Stimulated activated naive CD8-positive, alpha-beta T cell treated with anti-CD3 and anti-CD28 coated beads, Interleukin-15, amount 100 ng/mL, for 72 hours (primary cell): ENCODE measurements at regions not wholly inside any gene's neighbourhood (a gene's known extent, or its start where the extent isn't known, plus 50 kb on each side); places are given as distances from the start of the nearest gene placed in this dataset.

ENCODE experiments used
- ATAC-seq: fragments of 150-1000 bp; cut with Tn5 transposase; 2 replicates; pipeline ENCODE4 v1.10.0; 2021; ENCODE audit warnings: mild to moderate bottlenecking, moderate library complexity
- DNase-seq, 2 donors: peaks; one replicate each; pipeline ENCODE4 v3.0.0; 2021 to 2022
- H3K27ac Mint-ChIP-seq, 2 donors: one replicate each; pipeline ENCODE4 v1.8.0; 2022; ENCODE audit warnings: mild to moderate bottlenecking in 2 of 2, mixed read lengths in 2 of 2, moderate library complexity in 2 of 2
- H3K27me3 Mint-ChIP-seq: one replicate; pipeline ENCODE4 v1.8.0; 2022; ENCODE audit warnings: mixed read lengths
- H3K4me1 Mint-ChIP-seq: one replicate; pipeline ENCODE4 v1.8.0; 2022; ENCODE audit warnings: mild to moderate bottlenecking, mixed read lengths
- H3K4me3 Mint-ChIP-seq, 2 donors: one replicate each; pipeline ENCODE4 v1.8.0; 2022; ENCODE audit warnings: mild to moderate bottlenecking in 2 of 2, mixed read lengths in 2 of 2, moderate library complexity in 1 of 2
- H3K9me3 Mint-ChIP-seq, 2 donors: one replicate each; pipeline ENCODE4 v1.8.0; 2022; ENCODE audit warnings: mixed read lengths in 2 of 2

DNA sequence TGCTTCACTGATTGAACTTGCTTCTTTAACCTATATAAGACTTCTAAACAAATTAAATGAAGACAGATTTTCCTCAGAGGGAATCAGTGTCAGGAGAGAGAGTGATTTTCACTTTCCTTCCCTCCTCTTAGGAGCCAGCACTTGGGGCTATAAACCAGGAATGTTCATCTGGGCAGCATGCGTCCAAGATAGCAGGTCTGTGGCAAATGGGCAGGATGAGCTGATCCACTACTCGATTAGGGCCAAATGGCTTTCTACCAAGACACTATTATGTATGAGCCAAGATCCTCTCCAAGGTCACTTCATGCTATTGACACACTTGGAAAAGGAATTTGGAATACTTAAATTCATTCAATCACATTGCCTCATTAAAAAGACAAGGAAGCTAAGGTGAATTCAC is 203.9 kb upstream of the GRID2 start:
- no peaks in the 10 kb centered on the region for H3K4me1 Mint-ChIP-seq
- no peak overlapping the region for H3K4me3 Mint-ChIP-seq
- no peak overlapping the region for H3K27ac Mint-ChIP-seq
- no peak for ATAC-seq
- no peaks in the 10 kb centered on the region for H3K27me3 Mint-ChIP-seq
- peaks cover 0 to 14% of the 10 kb centered on the region in 2 donors for H3K9me3 Mint-ChIP-seq
- no peak for DNase-seq

DNA sequence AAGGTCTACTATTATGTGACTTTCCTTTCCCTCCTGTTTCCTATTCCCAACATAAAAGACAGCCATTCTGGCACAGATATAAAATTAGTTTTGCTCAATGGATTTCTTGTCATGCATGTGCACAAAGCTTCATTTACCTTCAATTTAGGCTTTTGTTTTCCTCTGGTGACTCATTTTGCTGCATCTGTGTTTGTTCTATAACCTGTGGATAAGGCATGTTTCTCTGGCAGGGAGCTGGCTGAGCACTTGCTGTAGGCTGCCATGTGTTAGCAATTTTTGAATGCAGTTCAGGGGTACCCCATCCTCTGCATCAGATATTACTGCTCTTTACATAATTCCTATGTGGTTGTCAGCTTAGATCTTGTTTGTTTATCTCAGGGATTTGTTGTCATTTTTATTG is 202.8 kb upstream of the GRID2 start:
- Mint-ChIP-seq H3K4me3 (no peak overlapping the region), H3K4me1 (no peaks in the 10 kb centered on the region), H3K9me3 (peaks cover 0 to 12% of the 10 kb centered on the region in 2 donors), H3K27ac (no peak overlapping the region), H3K27me3 (no peaks in the 10 kb centered on the region)
- no peak for ATAC-seq
- DNase-seq = no peak

DNA sequence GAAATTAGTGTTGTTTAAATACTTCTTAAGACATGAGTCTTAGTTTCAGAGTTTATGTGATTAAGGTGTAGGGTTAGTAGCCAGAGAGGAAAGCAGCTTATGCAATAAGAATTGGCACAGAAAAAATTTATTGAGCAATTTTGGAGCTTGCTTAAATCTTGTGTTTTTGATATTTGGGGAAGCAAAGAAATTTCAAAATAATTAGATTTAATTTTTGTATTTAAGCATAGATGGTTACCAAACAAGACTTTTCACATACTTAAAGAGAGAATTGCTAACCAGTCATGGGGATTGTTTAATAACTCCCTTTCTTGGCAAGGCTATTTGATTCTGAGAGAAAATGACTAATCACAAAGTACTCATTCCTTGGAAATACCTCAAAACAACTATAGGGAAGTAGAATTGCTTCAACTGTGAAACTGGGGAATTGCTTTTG is 202.0 kb upstream of the GRID2 start:
- ATAC-seq (no peak), DNase-seq (no peak)
- Mint-ChIP-seq H3K4me3 (no peak overlapping the region), H3K27ac (no peak overlapping the region), H3K9me3 (peaks cover 0 to 12% of the 10 kb centered on the region in 2 donors), H3K27me3 (no peaks in the 10 kb centered on the region), H3K4me1 (no peaks in the 10 kb centered on the region)

DNA sequence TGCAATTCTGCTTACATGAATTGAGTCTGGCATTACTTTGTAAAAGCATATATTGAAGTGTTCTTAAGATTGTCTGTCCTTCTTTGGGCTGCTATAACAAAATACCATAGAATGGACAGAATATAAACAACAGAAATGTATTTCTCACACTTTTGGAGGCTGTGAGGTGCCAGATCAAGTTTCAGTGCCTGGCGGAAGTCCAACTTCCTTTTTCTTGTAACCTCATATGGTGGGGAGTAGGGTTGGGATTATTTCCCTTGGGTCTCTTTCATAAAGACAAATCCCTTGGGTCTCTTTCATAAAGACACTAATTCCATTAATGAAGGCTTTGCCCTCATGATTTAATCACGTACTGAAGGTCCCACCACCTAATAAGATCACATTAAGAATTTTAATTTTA is 199.3 kb upstream of the GRID2 start:
- no peaks in the 10 kb centered on the region for H3K4me1 Mint-ChIP-seq
- ATAC-seq (no peak), DNase-seq (no peak)
- H3K27me3 Mint-ChIP-seq = no peaks in the 10 kb centered on the region
- H3K27ac Mint-ChIP-seq = no peak overlapping the region
- H3K4me3 Mint-ChIP-seq = no peak overlapping the region
- peaks cover 0 to 6% of the 10 kb centered on the region in 2 donors for H3K9me3 Mint-ChIP-seq

DNA sequence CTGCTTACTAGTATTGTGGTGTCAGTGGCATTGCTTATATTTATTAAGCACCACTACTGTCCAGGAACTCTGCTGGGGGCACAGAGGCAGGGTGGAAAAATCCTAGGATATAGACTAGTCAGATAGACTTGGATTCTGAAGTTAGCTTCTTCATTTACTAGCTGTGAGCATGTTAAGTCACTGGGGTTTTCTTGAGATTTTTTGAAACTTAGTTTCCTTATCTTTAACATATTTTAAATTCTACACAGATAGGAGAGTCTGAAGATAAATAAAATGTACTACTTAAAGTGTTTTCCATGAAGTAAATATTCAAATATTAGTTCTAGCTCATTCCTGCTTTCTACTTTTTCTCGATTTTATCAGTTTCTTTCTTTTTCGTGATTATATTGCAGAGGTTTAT is 196.9 kb upstream of the GRID2 start:
- Mint-ChIP-seq H3K4me1 (no peaks in the 10 kb centered on the region), H3K27ac (no peak overlapping the region), H3K4me3 (no peak overlapping the region), H3K27me3 (no peaks in the 10 kb centered on the region), H3K9me3 (peaks cover 0 to 6% of the 10 kb centered on the region in 2 donors)
- DNase-seq (no peak), ATAC-seq (no peak)

DNA sequence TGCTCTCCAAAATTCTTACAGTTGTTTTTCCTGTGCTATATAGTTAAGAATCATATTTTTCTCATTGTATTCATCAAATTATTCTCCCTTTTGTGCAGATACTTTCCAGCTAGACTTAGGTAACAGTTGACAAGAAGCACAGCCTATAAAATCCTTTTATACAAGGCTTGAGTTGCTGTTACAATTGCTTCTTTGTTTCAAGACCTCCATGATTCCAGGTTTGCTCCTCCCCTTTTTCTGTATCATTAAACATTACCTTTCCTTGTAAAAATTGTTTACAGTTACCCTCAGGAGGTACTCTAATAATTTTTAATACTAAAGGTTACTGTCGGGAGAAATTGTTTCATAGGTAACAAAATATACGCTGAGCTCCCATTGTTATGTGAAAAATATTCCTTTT is 192.3 kb upstream of the GRID2 start:
- ATAC-seq = no peak

DNA sequence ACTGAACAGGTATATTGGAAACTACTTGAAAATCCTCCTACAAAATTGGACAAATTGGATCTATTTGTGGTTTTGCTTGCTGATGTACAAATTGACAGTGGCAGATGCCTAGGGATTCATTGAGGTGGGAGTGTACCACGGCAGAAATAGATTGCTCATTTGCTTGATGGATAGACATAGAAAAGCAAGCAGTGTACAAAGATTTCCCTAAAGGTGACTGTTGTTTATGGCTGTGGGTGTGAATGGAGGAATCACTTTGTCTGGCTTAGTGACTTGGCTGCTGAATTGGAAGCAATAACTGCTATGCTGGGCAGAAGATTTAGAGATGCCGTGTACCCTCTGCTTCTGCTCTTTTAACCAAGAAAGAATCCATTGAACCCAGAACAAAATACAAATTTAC is 191.0 kb upstream of the GRID2 start:
- H3K4me3 Mint-ChIP-seq = no peak overlapping the region
- no peak overlapping the region for H3K27ac Mint-ChIP-seq
- H3K4me1 Mint-ChIP-seq = no peaks in the 10 kb centered on the region
- no peaks in the 10 kb centered on the region for H3K27me3 Mint-ChIP-seq
- DNase-seq = no peak
- H3K9me3 Mint-ChIP-seq = peaks cover 4 to 11% of the 10 kb centered on the region in 2 donors
- ATAC-seq = no peak

More for the DNA sequence above, 192.3 kb upstream of the GRID2 start:
- Mint-ChIP-seq H3K4me3 (no peak overlapping the region), H3K27me3 (no peaks in the 10 kb centered on the region), H3K27ac (no peak overlapping the region), H3K4me1 (no peaks in the 10 kb centered on the region), H3K9me3 (no peaks in the 10 kb centered on the region)
- no peak for DNase-seq

DNA sequence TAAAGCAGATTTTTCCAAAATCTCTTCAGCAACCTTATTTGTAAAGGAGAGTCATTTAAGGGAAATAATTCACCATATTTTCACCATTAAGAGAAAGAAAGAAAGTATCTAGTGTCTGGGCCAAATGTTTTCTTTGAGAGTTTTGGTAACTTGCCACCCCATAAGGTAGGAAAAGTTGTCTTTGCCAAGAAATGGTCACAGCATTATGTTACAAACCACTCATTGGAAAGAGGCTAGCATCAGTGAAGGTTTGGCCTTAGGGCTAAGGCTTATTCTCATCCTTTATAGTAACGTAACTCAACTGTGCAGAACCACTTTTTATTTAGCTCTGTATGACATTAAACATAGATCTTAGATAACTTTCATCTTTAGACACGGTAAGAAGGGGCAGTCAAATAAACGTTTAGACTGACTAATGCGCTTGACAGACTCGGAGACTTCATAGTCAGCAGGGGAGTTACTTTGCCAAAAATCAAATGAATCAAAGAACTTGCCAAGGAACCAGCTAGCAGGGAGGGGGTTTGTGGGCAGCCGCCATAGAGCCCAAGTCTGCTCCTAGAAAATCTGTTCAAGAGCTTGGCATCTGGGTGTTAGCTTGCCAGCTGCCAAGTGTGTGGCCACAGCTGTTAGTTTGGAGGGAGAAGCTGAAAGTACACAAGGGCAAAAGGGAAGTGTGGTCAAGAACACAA is 182.8 kb upstream of the GRID2 start:
- Mint-ChIP-seq H3K4me3 (no peak overlapping the region), H3K27me3 (no peaks in the 10 kb centered on the region), H3K9me3 (peaks cover 8 to 17% of the 10 kb centered on the region in 2 donors), H3K27ac (no peak overlapping the region), H3K4me1 (no peaks in the 10 kb centered on the region)
- DNase-seq = no peak
- no peak for ATAC-seq

DNA sequence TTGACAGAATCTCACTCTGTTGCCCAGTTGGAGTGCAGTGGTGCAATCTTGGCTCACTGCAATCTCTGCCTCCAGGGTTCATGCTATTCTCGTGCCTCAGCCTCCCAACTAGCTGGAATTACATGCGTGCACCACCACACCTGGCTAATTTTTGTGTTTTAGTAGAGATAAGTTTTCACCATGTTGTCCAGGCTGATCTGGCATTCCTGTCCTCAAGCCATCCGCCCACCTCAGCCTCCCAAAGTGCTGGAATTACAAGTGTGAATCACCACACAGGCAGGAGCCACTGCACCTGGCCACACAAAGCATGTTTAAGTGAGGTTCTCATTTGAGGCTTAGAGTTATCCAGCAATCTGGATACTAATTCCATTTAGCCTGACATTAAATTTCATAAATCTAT is 180.9 kb upstream of the GRID2 start:
- no peaks in the 10 kb centered on the region for H3K27me3 Mint-ChIP-seq
- H3K4me3 Mint-ChIP-seq = no peak overlapping the region
- no peak overlapping the region for H3K27ac Mint-ChIP-seq
- ATAC-seq (no peak), DNase-seq (no peak)
- peaks cover 2 to 11% of the 10 kb centered on the region in 2 donors for H3K9me3 Mint-ChIP-seq
- no peaks in the 10 kb centered on the region for H3K4me1 Mint-ChIP-seq

DNA sequence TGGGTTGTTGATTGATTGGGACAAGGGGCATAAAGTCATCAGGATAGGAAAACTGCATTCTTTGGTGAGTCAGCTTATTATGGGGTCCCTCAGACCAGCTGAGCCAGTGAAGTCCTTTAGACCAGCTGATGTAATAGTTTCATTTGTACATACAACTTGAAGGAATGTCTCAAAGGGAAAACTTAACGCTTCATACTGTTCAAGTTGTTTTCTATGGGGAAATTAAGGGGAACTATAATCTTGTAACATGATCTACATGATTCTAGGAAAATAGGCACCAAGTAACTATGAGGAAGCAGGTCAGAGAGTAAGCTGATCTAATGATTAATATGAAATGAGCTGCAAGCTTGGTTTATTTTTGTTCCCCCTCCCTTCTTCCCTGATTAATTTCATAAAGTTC is 175.1 kb upstream of the GRID2 start:
- H3K9me3 Mint-ChIP-seq = peaks cover 14 to 22% of the 10 kb centered on the region in 2 donors
- no peaks in the 10 kb centered on the region for H3K27me3 Mint-ChIP-seq
- no peak overlapping the region for H3K4me3 Mint-ChIP-seq
- ATAC-seq = no peak
- DNase-seq = no peak
- H3K4me1 Mint-ChIP-seq = no peaks in the 10 kb centered on the region
- no peak overlapping the region for H3K27ac Mint-ChIP-seq

DNA sequence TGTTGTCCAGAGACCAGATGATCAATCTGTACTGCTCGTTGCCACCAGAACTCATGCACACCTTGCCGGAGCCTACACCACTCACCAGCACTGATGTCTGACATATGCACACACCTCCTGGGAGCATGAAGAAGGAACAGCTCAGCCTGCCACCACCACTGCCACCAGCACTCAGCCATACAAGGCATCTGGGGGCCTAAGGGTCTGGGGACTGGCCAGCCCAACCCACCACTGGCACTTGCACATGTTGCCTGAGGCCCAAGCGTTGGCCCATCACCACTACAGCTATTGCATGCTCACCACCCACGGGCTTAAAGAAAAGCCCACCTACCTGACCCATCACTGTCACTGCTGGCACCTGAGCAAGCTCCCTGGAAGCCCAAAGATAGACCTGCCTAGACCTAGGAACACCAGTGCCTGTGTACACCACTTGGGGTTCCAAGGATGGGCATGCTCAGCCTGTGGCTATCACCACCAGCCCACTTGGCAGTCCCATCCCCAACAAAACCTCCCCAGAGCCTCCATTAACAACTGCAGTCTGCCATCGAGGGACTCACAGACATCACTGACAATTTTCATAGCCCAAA is 174.3 kb upstream of the GRID2 start:
- Mint-ChIP-seq H3K4me1 (no peaks in the 10 kb centered on the region), H3K27ac (no peak overlapping the region), H3K9me3 (peaks cover 18 to 22% of the 10 kb centered on the region in 2 donors), H3K4me3 (no peak overlapping the region), H3K27me3 (no peaks in the 10 kb centered on the region)
- ATAC-seq (no peak), DNase-seq (no peak)

DNA sequence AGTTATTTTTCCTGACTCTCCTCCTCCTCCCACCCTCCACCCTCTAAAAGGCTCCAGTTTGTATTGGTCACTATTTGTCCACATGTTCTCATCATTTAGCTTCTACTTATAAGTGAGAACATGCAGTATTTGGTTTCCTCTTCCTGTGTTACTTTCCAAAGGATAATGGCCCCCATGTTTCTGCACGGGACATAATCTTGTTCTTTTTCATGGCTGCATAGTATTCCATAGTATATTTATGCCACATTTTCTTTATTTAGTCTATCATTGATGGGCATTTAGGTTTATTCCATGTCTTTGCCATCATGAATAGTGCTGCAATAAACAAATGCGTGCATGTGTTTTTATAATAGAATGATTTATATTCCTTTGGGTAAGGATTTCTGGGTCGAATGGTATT is 167.3 kb upstream of the GRID2 start:
- Mint-ChIP-seq H3K4me1 (no peaks in the 10 kb centered on the region), H3K9me3 (peaks cover 8 to 19% of the 10 kb centered on the region in 2 donors), H3K4me3 (no peak overlapping the region), H3K27ac (no peak overlapping the region), H3K27me3 (no peaks in the 10 kb centered on the region)
- DNase-seq (no peak), ATAC-seq (no peak)

DNA sequence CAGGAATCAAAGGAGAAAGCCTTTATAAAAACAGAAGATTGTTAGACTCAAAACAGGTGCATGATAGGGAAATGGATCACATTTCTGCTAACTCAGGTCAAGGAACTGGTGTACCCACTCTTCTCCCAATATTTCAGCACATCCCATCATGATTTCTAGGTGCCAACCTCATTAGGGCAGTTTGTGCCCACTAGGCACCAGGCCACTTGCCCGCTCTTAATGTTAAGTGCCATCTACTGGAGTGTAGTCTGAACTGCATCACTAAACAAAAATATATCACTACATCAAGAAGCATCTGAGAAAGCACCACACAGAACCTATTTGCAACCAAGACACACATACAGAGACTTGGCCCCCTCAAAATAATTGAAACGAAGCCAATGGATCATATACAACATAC is 140.4 kb upstream of the GRID2 start:
- ATAC-seq (no peak), DNase-seq (no peak)
- no peak overlapping the region for H3K4me3 Mint-ChIP-seq
- peaks cover 33 to 35% of the 10 kb centered on the region in 2 donors for H3K9me3 Mint-ChIP-seq
- H3K27ac Mint-ChIP-seq = no peak overlapping the region
- no peaks in the 10 kb centered on the region for H3K27me3 Mint-ChIP-seq
- no peaks in the 10 kb centered on the region for H3K4me1 Mint-ChIP-seq

DNA sequence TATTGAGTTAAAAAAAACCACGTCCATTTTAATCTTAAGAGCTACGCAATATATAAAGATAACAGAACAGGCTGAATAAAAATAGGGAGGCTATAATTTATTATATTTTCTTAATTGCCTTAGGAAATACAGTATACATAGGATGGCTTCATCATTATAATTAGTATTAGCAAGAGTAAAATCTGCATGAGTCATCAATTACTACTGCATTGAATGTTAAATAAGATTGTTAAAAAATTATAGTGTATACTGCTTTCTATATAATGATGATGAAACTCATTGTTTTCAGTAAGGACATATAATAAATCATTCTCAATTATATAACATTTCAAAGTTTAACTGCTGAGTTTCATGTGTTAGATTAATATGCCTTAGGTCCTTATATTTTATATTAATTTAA is 133.4 kb upstream of the GRID2 start:
- no peak for ATAC-seq
- no peaks in the 10 kb centered on the region for H3K4me1 Mint-ChIP-seq
- no peaks in the 10 kb centered on the region for H3K27me3 Mint-ChIP-seq
- peaks cover 12 to 14% of the 10 kb centered on the region in 2 donors for H3K9me3 Mint-ChIP-seq
- DNase-seq = no peak
- H3K27ac Mint-ChIP-seq = no peak overlapping the region
- H3K4me3 Mint-ChIP-seq = no peak overlapping the region

DNA sequence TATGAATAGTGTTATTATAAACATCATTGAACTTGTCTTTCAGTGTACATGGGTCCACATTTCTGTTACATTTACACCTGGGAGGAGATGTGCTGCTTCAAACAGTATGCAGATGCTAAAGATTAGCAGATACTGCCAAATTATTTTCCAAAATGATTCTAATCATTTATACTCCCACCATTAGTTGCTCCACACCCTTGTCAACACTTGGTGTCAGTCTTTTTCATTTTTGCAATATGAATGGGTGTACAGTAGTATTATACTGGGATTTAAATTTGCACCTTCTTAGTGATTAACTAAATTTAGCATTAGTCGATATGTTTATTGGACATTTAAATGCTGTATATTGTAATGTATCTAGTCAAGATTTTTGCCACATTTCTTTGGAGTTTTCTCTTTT is 131.6 kb upstream of the GRID2 start:
- H3K9me3 Mint-ChIP-seq = peaks cover 3 to 11% of the 10 kb centered on the region in 2 donors
- H3K27ac Mint-ChIP-seq = no peak overlapping the region
- no peaks in the 10 kb centered on the region for H3K27me3 Mint-ChIP-seq
- no peak for DNase-seq
- no peak overlapping the region for H3K4me3 Mint-ChIP-seq
- no peaks in the 10 kb centered on the region for H3K4me1 Mint-ChIP-seq
- no peak for ATAC-seq

DNA sequence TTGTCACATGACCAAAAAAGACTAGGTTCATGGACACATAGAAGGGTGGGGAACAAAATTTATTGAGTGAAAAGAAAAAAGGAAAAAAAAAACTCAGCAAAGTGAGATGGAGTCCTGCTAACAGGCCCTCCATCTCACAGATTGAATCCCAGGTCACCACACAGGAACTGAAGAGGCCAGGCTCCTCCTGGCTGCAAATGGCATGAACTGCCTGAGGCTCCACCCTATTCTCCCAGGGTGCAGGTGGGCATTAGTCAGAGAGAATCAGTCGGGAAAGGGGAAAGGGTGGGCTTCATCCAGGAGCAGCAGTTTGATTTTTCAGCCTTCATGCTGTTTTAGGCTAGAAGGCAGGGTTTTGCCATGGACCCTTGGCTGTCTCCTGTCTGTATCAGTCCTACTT is 128.5 kb upstream of the GRID2 start:
- Mint-ChIP-seq H3K4me1 (no peaks in the 10 kb centered on the region), H3K4me3 (no peak overlapping the region), H3K9me3 (peaks cover 0 to 7% of the 10 kb centered on the region in 2 donors), H3K27me3 (no peaks in the 10 kb centered on the region), H3K27ac (no peak overlapping the region)
- ATAC-seq (no peak), DNase-seq (no peak)
